GM12878 (cell line): ENCODE measurements at regions not wholly inside any gene's neighbourhood (a gene's known extent, or its start where the extent isn't known, plus 50 kb on each side); places are given as distances from the start of the nearest gene placed in this dataset.

Source experiments
- ATAC-seq: fragments of 200-7000 bp; cut with Tn5 transposase; 3 replicates; pipeline ENCODE4 v1.9.1; 2020; ENCODE audit warnings: mild to moderate bottlenecking, moderate library complexity
- BruUV-seq: library from RNA; stranded (reverse); fragments of 400-500 nt; replicated peaks from 2 replicates; lab custom pipeline; 2021; lab: Mats Ljungman, UMichigan
- CTCF ChIA-PET: fragments of 300-600 bp; sonication (Branson Sonifier 250); formaldehyde crosslinking; extraction: SDS; loops from one replicate; lab custom pipeline; 2021; ENCODE audit warnings: inconsistent platforms; lab: Yijun Ruan, JAX
- POLR2A ChIA-PET: fragments of 350-600 bp; formaldehyde crosslinking; extraction: SDS; loops from one replicate; lab custom pipeline; 2021; ENCODE audit warnings: inconsistent platforms; lab: Charles Lee
- RAD21 ChIA-PET: fragments of 300-600 bp; sonication (Branson Sonifier 250); formaldehyde crosslinking; loops from one replicate; lab custom pipeline; 2023; ENCODE audit warnings: antibody characterized with exemption; ENCODE audit not compliant: unreplicated experiment; lab: Charles Lee
- SMC1A ChIA-PET: fragments of 300-600 bp; sonication (Branson Sonifier 250); formaldehyde crosslinking; loops from one replicate; lab custom pipeline; 2023; ENCODE audit not compliant: unreplicated experiment, uncharacterized antibody; lab: Charles Lee
- DNase-seq: peaks from one replicate; pipeline ENCODE4 v3.0.0-alpha.2; 2011; ENCODE audit warnings: low read depth, low spot score
- FAIRE-seq: peaks from 3 replicates; lab custom pipeline; 2011; peaks lifted over from hg19 to GRCh38; lab: Jason Lieb, UNC
- H2AFZ ChIP-seq: 2 replicates; pipeline ENCODE4 v1.6.0; 2011; ENCODE audit warnings: low read depth, low read length, control low read depth; ENCODE audit not compliant: control insufficient read depth
- H3K27ac ChIP-seq: 2 replicates; pipeline ENCODE4 v1.5.1; 2011; ENCODE audit warnings: control low read depth; ENCODE audit not compliant: control insufficient read depth, insufficient read depth
- H3K27me3 ChIP-seq, 2 experiments: replicated peaks in 1 of 2; 2 replicates each; pipeline versions ENCODE4 v1.6.0 to v1.6.1; 2011; ENCODE audit warnings: low read length in 1 of 2; ENCODE audit not compliant: control insufficient read depth in 2 of 2, insufficient read depth in 2 of 2
- H3K36me3 ChIP-seq, 2 experiments: 2 replicates each; pipeline ENCODE4 v1.5.1; 2011; ENCODE audit warnings: low read length in 1 of 2; ENCODE audit not compliant: control insufficient read depth in 2 of 2, insufficient read depth in 2 of 2
- H3K4me1 ChIP-seq: 2 replicates; pipeline ENCODE4 v1.6.1; 2011; ENCODE audit warnings: mild to moderate bottlenecking, low read length, moderate library complexity, mixed read lengths; ENCODE audit not compliant: control insufficient read depth, insufficient read depth
- H3K4me2 ChIP-seq: 2 replicates; pipeline ENCODE4 v1.6.0; 2011; ENCODE audit warnings: control low read depth; ENCODE audit not compliant: control insufficient read depth, insufficient read depth
- H3K4me3 ChIP-seq: fragments of 200-600 bp; sonication (generic); 2 replicates; pipeline ENCODE4 v1.5.1; 2016
- H3K79me2 ChIP-seq: 2 replicates; pipeline ENCODE4 v1.6.0; 2011; ENCODE audit warnings: low read length; ENCODE audit not compliant: control insufficient read depth, insufficient read depth
- H3K9ac ChIP-seq: 2 replicates; pipeline ENCODE4 v1.8.0; 2011; ENCODE audit warnings: low read length, control low read depth, mixed read lengths; ENCODE audit not compliant: control insufficient read depth, insufficient read depth
- H3K9me3 ChIP-seq: replicated peaks from 3 replicates; pipeline ENCODE4 v1.5.1; 2011; ENCODE audit warnings: mild to moderate bottlenecking, low read length; ENCODE audit not compliant: control insufficient read depth, insufficient read depth
- H4K20me1 ChIP-seq: 2 replicates; pipeline ENCODE4 v1.6.0; 2011; ENCODE audit not compliant: control insufficient read depth, insufficient read depth
- ASH2L ChIP-seq: fragments of 300-600, 200-600 bp; sonication (generic); IDR thresholded peaks from 2 replicates; pipeline ENCODE4 v1.6.1; 2017; ENCODE audit warnings: low read depth, mild to moderate bottlenecking, borderline replicate concordance
- EZH2 ChIP-seq: IDR thresholded peaks from 2 replicates; pipeline ENCODE4 v1.6.1; 2012; ENCODE audit warnings: low read depth, mild to moderate bottlenecking, control low read depth, inconsistent platforms, low read length, borderline replicate concordance; ENCODE audit not compliant: control insufficient read depth
- HCFC1 ChIP-seq: fragments of 150-350 bp; IDR thresholded peaks from 2 replicates; pipeline ENCODE4 v1.6.1; 2014; ENCODE audit warnings: low read length
- RAD21 ChIP-seq: IDR thresholded peaks from 2 replicates; pipeline ENCODE4 v1.6.1; 2011; ENCODE audit warnings: mild to moderate bottlenecking, low read depth, low read length, moderate library complexity; ENCODE audit not compliant: insufficient read depth
- RAD51 ChIP-seq: fragments of 450-650 bp; IDR thresholded peaks from 2 replicates; pipeline ENCODE4 v1.6.1; 2016; ENCODE audit warnings: moderate library complexity, mild to moderate bottlenecking, inconsistent platforms
- SMC3 ChIP-seq: IDR thresholded peaks from 2 replicates; pipeline ENCODE4 v1.6.1; 2011; ENCODE audit warnings: low read length, improper control_type of control experiment, borderline replicate concordance
- SREBF2 ChIP-seq: IDR thresholded peaks from 2 replicates; pipeline ENCODE4 v1.6.1; 2012; ENCODE audit warnings: mild to moderate bottlenecking, low read length
- WGBS: methylation state at CpG from one replicate; pipeline ENCODE4 v1.1.6; 2016; ENCODE audit warnings: low lambda C conversion rate; ENCODE audit not compliant: insufficient replicate concordance, insufficient coverage; ENCODE audit errors: missing lambda C conversion rate; 5-methylcytosine and 5-hydroxymethylcytosine counted together
- in situ Hi-C: fragments of 300-500 bp; cut with MboI; formaldehyde crosslinking; loops from 9 replicates; pipeline ENCODE4 v1.14.3; 2018; ENCODE audit warnings: mixed read lengths
- intact Hi-C: fragments of 100-400 bp; cut with micrococcal nuclease; formaldehyde crosslinking; loops from one replicate; pipeline ENCODE4 v1.14.2; 2022; ENCODE audit not compliant: unreplicated experiment
- TF ChIP-seq, protein P1 (sequence below), 3 experiments: IDR thresholded peaks in 2 of 3; conservative IDR thresholded peaks in 1 of 3; 2 replicates each; pipeline ENCODE4 v1.5.1; 2011; ENCODE audit warnings: low read depth in 3 of 3, low read length in 3 of 3, mild to moderate bottlenecking in 3 of 3, control low read depth in 2 of 3, moderate library complexity in 2 of 3, inconsistent platforms in 1 of 3, mixed read lengths in 1 of 3; ENCODE audit not compliant: control insufficient read depth in 2 of 3, insufficient read depth in 1 of 3; ENCODE audit errors: extremely low read depth in 1 of 3
- TF ChIP-seq, protein P2 (sequence below): fragments of 450-650 bp; IDR thresholded peaks from 2 replicates; pipeline ENCODE4 v1.6.1; 2016; ENCODE audit warnings: mild to moderate bottlenecking
- TF ChIP-seq, protein P3 (sequence below): fragments of 450-650 bp; IDR thresholded peaks from 2 replicates; pipeline ENCODE4 v1.6.1; 2014; ENCODE audit warnings: mild to moderate bottlenecking
- TF ChIP-seq, protein P4 (sequence below): fragments of 450-650 bp; IDR thresholded peaks from 2 replicates; pipeline ENCODE4 v1.6.1; 2017; ENCODE audit warnings: antibody characterized with exemption, mild to moderate bottlenecking, moderate library complexity

DNA sequence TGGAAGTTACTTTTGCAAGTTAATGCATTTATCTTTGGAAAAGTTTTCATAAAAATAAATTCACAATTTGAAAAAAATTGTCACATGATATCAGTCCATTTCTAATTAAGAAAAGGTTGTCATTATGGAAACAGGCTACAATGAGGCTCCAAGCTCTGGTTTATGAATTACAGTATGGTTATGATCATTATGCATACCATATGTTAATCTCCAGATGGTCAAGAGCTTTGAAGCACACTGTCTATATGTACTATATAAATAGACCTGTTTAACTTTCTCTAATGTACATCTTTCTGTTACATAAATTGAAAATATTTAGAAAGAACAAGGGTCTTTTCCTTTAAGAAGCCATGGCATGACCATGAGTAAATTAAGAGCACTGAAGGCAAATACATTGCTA lies 2338.8 kb downstream of the PCDH7 start (continued):
- TF ChIP-seq, protein P1, sequence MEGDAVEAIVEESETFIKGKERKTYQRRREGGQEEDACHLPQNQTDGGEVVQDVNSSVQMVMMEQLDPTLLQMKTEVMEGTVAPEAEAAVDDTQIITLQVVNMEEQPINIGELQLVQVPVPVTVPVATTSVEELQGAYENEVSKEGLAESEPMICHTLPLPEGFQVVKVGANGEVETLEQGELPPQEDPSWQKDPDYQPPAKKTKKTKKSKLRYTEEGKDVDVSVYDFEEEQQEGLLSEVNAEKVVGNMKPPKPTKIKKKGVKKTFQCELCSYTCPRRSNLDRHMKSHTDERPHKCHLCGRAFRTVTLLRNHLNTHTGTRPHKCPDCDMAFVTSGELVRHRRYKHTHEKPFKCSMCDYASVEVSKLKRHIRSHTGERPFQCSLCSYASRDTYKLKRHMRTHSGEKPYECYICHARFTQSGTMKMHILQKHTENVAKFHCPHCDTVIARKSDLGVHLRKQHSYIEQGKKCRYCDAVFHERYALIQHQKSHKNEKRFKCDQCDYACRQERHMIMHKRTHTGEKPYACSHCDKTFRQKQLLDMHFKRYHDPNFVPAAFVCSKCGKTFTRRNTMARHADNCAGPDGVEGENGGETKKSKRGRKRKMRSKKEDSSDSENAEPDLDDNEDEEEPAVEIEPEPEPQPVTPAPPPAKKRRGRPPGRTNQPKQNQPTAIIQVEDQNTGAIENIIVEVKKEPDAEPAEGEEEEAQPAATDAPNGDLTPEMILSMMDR (IDR thresholded peaks at IDR 0.05 in 2 of 3, conservative IDR thresholded peaks at IDR 0.05 in 1 of 3; ENCODE audit: control insufficient read depth in 2 of 3, extremely low read depth in 1 of 3, insufficient read depth in 1 of 3, low read depth in 3 of 3, low read length in 3 of 3): no peak
- TF ChIP-seq, protein P2, sequence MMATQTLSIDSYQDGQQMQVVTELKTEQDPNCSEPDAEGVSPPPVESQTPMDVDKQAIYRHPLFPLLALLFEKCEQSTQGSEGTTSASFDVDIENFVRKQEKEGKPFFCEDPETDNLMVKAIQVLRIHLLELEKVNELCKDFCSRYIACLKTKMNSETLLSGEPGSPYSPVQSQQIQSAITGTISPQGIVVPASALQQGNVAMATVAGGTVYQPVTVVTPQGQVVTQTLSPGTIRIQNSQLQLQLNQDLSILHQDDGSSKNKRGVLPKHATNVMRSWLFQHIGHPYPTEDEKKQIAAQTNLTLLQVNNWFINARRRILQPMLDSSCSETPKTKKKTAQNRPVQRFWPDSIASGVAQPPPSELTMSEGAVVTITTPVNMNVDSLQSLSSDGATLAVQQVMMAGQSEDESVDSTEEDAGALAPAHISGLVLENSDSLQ: no peak
- TF ChIP-seq ASH2L: no peak
- TF ChIP-seq HCFC1: no peak

DNA sequence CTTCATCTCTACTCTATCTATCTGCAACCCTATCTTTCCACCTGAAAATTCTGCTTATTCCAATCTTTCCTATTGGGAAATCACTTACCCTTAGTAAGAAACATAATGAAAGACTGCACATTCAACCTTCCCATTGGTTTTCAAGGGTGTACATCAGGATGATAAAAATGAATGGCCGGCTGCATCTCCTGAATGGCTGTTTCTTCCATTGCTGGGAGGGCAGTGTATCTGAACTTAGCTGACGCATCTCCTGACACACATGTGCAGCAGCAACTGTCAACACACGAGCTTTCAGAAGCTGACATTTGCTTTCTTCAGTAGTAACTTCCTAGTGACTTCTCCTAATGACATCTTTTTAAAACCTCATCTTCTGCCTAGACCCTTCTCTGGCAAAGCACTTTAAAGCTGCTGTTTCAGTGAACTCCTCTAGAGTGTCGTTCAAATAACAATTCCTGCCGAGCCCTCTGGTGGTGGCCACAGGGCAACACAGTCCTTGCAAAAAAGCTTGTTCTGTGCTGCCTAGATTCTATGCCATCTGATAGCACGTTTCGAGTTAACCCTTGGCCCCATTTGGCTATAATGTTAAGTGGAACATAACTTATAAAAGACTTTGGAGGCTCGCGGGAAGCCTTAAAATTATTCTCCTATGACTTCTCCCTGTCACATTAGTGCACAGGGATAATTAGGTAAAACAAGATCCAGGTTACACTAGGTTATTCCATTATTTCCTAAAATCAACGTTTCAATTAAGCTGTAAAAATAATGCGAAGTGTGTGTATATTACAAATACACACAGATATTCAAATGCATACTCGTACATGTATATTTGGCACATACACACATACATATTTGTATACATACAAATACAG lies 2340.7 kb downstream of the PCDH7 start:
- ChIA-PET RAD21 (no interaction called here), POLR2A (no interaction called here), CTCF (interaction anchor here (0.6 to 1.4 kb wide), 4 partner anchors 8 to 655 kb away, joined by 3 to 4 read pairs (median 4); no protein-coding TSS in a partner anchor)
- H3K4me1 ChIP-seq: no peaks in the 10 kb centered on the region
- no peak for TF ChIP-seq SREBF2
- TF ChIP-seq, protein P1 (IDR thresholded peaks at IDR 0.05 in 2 of 3, conservative IDR thresholded peaks at IDR 0.05 in 1 of 3; ENCODE audit: control insufficient read depth in 2 of 3, extremely low read depth in 1 of 3, insufficient read depth in 1 of 3, low read depth in 3 of 3, low read length in 3 of 3): peak; percentile 46 to 72 (median 53)
- no peak for TF ChIP-seq RAD51
- peak; percentile 40; the same call in 1 of the 2 replicates for TF ChIP-seq SMC3
- TF ChIP-seq, protein P3, sequence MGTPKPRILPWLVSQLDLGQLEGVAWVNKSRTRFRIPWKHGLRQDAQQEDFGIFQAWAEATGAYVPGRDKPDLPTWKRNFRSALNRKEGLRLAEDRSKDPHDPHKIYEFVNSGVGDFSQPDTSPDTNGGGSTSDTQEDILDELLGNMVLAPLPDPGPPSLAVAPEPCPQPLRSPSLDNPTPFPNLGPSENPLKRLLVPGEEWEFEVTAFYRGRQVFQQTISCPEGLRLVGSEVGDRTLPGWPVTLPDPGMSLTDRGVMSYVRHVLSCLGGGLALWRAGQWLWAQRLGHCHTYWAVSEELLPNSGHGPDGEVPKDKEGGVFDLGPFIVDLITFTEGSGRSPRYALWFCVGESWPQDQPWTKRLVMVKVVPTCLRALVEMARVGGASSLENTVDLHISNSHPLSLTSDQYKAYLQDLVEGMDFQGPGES: no peak
- TF ChIP-seq RAD21: peak; percentile 39
- TF ChIP-seq EZH2: no peak
- TF ChIP-seq, protein P4, sequence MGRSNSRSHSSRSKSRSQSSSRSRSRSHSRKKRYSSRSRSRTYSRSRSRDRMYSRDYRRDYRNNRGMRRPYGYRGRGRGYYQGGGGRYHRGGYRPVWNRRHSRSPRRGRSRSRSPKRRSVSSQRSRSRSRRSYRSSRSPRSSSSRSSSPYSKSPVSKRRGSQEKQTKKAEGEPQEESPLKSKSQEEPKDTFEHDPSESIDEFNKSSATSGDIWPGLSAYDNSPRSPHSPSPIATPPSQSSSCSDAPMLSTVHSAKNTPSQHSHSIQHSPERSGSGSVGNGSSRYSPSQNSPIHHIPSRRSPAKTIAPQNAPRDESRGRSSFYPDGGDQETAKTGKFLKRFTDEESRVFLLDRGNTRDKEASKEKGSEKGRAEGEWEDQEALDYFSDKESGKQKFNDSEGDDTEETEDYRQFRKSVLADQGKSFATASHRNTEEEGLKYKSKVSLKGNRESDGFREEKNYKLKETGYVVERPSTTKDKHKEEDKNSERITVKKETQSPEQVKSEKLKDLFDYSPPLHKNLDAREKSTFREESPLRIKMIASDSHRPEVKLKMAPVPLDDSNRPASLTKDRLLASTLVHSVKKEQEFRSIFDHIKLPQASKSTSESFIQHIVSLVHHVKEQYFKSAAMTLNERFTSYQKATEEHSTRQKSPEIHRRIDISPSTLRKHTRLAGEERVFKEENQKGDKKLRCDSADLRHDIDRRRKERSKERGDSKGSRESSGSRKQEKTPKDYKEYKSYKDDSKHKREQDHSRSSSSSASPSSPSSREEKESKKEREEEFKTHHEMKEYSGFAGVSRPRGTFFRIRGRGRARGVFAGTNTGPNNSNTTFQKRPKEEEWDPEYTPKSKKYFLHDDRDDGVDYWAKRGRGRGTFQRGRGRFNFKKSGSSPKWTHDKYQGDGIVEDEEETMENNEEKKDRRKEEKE: no peak
- TF ChIP-seq, all 136 proteins: peak for 3
- no peaks in the 10 kb centered on the region for H3K27me3 ChIP-seq
- H3K27ac ChIP-seq: no peak overlapping the region
- DNase-seq: no peak
- intact Hi-C loops (no loop called here), in situ Hi-C loops (no loop called here)
- H4K20me1 ChIP-seq: no peaks in the 10 kb centered on the region
- H3K36me3 ChIP-seq: no peaks in the 10 kb centered on the region
- no TSS peak for BruUV-seq
- FAIRE-seq: no peak
- no peak overlapping the region for H3K9ac ChIP-seq
- H3K79me2 ChIP-seq: no peaks in the 10 kb centered on the region
- no peaks in the 10 kb centered on the region for H3K9me3 ChIP-seq
- H3K4me3 ChIP-seq: no peak overlapping the region
- WGBS: 22% methylated on average over 12 of the region's 12 CpGs
- H3K4me2 ChIP-seq: no peak overlapping the region
- no peak overlapping the region for H2AFZ ChIP-seq
- SMC1A ChIA-PET: no interaction called here
- ATAC-seq: peak; percentile 99
